ENCODE measurements at regions not wholly inside any gene's neighbourhood (a gene's known extent, or its start where the extent isn't known, plus 50 kb on each side); places are given as distances from the start of the nearest gene placed in this dataset.

- TF ChIP-seq EGR2 (tag by site-specific recombination; IDR thresholded peaks at IDR 0.05; ENCODE audit: low read depth) (peak; percentile 47; the same call in 1 of the 2 replicates), SCRT1 (tag by site-specific recombination; IDR thresholded peaks at IDR 0.05; ENCODE audit: borderline replicate concordance) (peak; percentile 53; the same call in 1 of the 2 replicates), ZXDB (tag by site-specific recombination; IDR thresholded peaks at IDR 0.05) (0 out of 2 replicates have a peak, but pooled peaks have one; percentile 25), GLIS2 (tag by site-specific recombination; IDR thresholded peaks at IDR 0.05) (no peak), ZNF791 (tag by site-specific recombination; IDR thresholded peaks at IDR 0.05) (no peak), ZNF624 (tag by site-specific recombination; IDR thresholded peaks at IDR 0.05) (no peak), ZNF18 (tag by site-specific recombination; IDR thresholded peaks at IDR 0.05) (no peak), ZNF843 (tag by site-specific recombination; IDR thresholded peaks at IDR 0.05) (peak; percentile 69; the same call in 1 of the 2 replicates), ZNF473 (tag by site-specific recombination; IDR thresholded peaks at IDR 0.05) (no peak), ZNF623 (tag by site-specific recombination; IDR thresholded peaks at IDR 0.05) (no peak), ZNF701 (tag by site-specific recombination; IDR thresholded peaks at IDR 0.05) (no peak), ZNF610 (tag by site-specific recombination; IDR thresholded peaks at IDR 0.05; ENCODE audit: borderline replicate concordance) (no peak), ZNF311 (tag by site-specific recombination; IDR thresholded peaks at IDR 0.05; ENCODE audit: borderline replicate concordance) (no peak), ZNF266 (tag by site-specific recombination; IDR thresholded peaks at IDR 0.05; ENCODE audit: low read depth) (no peak), ZNF658 (tag by site-specific recombination; IDR thresholded peaks at IDR 0.05) (no peak), ZNF211 (tag by site-specific recombination; IDR thresholded peaks at IDR 0.05; ENCODE audit: low read depth) (no peak), ZNF549 (tag by site-specific recombination; IDR thresholded peaks at IDR 0.05) (no peak), OSR2 (tag by site-specific recombination; IDR thresholded peaks at IDR 0.05) (peak; percentile 4; the same call in 1 of the 2 replicates), ZIC2 (tag by site-specific recombination; IDR thresholded peaks at IDR 0.05) (peak; percentile 37; the same call in 1 of the 2 replicates), MEIS1 (CRISPR knock-in tag; IDR thresholded peaks at IDR 0.05; ENCODE audit: borderline replicate concordance) (no peak), TRIM28 (IDR thresholded peaks at IDR 0.05; ENCODE audit: borderline replicate concordance, low read length) (no peak), ZNF654 (tag by site-specific recombination; IDR thresholded peaks at IDR 0.05; ENCODE audit: low read depth) (no peak), ZNF621 (tag by site-specific recombination; IDR thresholded peaks at IDR 0.05) (no peak), MZF1 (tag by site-specific recombination; IDR thresholded peaks at IDR 0.05; ENCODE audit: borderline replicate concordance) (no peak), ZNF292 (tag by site-specific recombination; IDR thresholded peaks at IDR 0.05; ENCODE audit: borderline replicate concordance, low read depth) (no peak), ZNF596 (tag by site-specific recombination; IDR thresholded peaks at IDR 0.05) (no peak), KLF17 (tag by site-specific recombination; IDR thresholded peaks at IDR 0.05) (no peak)
- TF ChIP-seq, protein P1, sequence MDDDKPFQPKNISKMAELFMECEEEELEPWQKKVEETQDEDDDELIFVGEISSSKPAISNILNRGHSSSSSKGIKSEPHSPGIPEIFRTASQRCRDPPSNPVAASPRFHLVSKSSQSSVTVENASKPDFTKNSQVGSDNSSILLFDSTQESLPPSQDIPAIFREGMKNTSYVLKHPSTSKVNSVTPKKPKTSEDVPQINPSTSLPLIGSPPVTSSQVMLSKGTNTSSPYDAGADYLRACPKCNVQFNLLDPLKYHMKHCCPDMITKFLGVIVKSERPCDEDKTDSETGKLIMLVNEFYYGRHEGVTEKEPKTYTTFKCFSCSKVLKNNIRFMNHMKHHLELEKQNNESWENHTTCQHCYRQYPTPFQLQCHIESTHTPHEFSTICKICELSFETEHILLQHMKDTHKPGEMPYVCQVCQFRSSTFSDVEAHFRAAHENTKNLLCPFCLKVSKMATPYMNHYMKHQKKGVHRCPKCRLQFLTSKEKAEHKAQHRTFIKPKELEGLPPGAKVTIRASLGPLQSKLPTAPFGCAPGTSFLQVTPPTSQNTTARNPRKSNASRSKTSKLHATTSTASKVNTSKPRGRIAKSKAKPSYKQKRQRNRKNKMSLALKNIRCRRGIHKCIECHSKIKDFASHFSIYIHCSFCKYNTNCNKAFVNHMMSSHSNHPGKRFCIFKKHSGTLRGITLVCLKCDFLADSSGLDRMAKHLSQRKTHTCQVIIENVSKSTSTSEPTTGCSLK (tag by site-specific recombination; IDR thresholded peaks at IDR 0.05) = no peak
- TF ChIP-seq, protein P2, sequence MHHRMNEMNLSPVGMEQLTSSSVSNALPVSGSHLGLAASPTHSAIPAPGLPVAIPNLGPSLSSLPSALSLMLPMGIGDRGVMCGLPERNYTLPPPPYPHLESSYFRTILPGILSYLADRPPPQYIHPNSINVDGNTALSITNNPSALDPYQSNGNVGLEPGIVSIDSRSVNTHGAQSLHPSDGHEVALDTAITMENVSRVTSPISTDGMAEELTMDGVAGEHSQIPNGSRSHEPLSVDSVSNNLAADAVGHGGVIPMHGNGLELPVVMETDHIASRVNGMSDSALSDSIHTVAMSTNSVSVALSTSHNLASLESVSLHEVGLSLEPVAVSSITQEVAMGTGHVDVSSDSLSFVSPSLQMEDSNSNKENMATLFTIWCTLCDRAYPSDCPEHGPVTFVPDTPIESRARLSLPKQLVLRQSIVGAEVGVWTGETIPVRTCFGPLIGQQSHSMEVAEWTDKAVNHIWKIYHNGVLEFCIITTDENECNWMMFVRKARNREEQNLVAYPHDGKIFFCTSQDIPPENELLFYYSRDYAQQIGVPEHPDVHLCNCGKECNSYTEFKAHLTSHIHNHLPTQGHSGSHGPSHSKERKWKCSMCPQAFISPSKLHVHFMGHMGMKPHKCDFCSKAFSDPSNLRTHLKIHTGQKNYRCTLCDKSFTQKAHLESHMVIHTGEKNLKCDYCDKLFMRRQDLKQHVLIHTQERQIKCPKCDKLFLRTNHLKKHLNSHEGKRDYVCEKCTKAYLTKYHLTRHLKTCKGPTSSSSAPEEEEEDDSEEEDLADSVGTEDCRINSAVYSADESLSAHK (tag by site-specific recombination; IDR thresholded peaks at IDR 0.05) = peak; percentile 48; the same call in 1 of the 2 replicates
Measured at GRCh38 chr1:208682664-208683013, 438.5 kb upstream of the PLXNA2 start (continued).
